HG03066 (cell line): ENCODE measurements at regions not wholly inside any gene's neighbourhood (a gene's known extent, or its start where the extent isn't known, plus 50 kb on each side); places are given as distances from the start of the nearest gene placed in this dataset.
"Not testable (repeated sequence)": the region's sequence is repeated elsewhere in the genome, so short reads cannot be mapped to it uniquely, and the experiment has no call there.

Source experiments
- ATAC-seq: cut with Tn5 transposase; IDR thresholded peaks from one replicate; pipeline ENCODE4 v1.9.1; 2021; ENCODE audit warnings: low read depth; ENCODE audit not compliant: unreplicated experiment

- ATAC-seq, result no peak
These were observed 51.1 kb upstream of the NUDT6 start for GRCh38 chr4:122973465-122973864.

DNA sequence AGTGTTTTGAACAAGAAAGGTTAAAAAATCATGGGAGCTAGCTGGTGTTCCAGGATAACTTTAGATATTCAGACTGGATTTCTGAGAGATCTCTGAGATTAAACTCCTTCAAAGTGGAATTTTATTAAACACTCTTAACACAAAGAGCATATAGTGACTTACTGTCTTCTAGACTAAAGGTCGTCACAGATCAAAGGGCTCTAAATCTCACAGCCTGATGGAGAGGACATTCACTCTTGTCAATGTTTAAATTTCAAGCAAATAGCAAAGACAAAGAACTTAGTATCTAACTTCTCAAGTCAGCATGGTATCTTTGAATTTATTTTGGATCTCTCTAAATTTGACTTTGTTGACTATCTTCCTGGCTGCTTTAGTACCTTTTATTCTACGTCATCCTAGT is 53.7 kb upstream of the NUDT6 start:
- no peak for ATAC-seq

GRCh38 chr4:122977103-122977502 is 54.7 kb upstream of the NUDT6 start:
- ATAC-seq, result no peak

DNA sequence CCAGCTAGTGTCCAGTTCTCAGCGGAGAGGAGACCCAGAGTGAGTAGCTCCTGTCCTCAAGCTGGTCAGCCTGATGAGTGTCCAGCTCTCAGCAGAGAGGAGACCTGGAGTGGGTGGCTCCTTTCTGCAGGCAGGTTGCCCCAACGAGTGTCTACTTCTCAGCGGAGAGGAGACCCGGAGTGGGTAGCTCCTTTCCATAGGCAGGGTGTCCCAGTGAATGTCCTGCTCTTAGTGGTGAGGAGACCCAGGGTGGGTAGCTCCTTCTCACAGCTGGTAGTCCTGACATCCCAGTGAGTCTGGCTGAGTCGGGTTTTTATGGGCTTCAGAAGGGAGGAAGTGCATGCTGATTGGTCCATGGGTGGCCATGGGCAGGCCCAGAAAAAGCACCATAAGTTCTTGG is 55.7 kb upstream of the NUDT6 start:
- ATAC-seq, result no peak

DNA sequence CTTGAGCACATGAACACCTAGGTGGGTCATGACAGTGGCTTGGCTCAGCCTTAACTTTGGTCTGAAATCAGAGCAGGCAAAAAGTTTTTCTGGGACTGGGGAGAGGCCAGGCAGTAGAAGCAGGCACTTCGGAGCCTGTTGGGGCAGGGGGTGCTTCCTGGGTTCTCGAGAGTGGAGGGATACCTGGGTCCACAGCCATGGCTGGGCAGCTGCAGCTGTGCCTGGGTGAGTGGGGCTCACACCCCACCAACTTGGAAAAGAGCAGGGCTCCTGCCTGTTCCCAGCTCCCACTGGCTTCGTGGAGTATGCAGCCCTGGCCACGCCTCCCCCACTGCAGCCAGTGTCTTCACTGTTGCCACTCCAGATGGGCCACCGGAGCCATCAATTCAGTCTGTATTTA is 56.4 kb upstream of the NUDT6 start:
- ATAC-seq, result no peak

- no peak for ATAC-seq
These were observed 58.5 kb upstream of the NUDT6 start for GRCh38 chr4:122980860-122981259.

GRCh38 chr4:122988696-122989095 is 66.3 kb upstream of the NUDT6 start:
- ATAC-seq, result no peak

DNA sequence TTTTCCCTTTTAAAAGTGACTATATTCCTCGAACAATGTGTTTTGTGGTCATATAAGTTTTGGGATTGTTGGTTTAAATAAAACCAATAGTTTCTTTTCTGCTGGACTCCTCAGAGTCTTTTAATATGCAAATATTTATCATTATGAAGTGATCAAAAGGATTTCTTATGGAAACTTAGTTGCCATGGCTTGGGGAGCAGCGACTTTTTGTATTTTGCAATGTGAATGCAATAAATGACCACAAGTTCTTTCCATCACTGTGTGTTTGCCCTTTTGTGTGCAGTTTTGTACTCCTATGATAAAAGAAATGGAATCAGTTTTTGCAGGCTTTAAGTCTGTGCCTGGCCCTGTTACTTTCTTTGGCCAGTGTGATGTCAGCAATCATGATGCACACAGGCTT is 68.5 kb upstream of the NUDT6 start:
- ATAC-seq, result no peak

DNA sequence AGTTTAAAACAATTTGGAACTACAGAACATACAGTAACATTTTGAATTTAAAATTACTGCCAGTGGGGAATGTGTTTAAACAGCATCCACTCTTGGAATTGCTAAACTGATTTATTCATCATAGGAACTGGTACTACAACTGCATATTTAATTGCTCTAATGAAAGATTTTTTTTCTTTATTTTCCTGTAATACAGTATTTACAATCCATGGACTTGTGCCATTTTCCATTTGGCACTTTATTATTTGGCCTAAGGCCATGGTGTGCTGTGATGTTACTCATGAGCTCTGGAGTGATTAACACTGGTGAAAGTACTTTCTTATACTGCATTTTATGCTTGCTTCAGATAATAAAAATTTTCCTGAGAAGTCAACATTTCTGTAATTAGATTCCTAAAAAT is 69.7 kb upstream of the NUDT6 start:
- ATAC-seq, result no peak

- ATAC-seq, result no peak
These were observed 70.2 kb upstream of the NUDT6 start for GRCh38 chr4:122992641-122993040.

GRCh38 chr4:122996350-122996749 is 74.0 kb upstream of the NUDT6 start:
- ATAC-seq, result no peak

DNA sequence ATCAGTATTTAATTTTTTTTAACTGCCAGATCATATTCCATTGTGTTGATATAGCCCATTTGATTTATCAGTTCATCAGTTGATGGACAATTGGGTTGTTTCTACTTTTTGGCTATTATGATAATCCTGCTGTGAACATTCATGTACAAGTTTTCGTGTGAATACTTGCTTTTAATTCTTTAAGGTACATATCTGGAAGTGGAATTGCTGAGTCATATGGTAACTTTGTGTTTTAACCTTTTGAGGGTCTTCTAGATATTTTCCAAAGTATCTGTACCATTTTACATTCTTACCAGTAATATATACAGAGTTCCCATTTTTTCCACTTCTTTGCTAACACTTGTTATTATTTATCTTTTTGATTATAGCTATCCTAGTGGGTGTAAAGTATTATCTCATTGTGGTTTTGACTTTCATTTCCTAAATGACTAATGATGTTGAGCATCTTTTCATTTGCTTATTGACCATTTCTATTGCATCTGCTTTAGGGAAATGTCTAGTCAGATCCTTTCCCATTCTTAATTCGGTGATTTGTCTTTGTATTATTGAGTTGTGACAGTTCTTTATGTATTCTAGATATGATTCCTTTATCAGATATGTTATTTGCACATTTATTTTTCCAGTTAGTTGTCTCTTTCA is 75.2 kb upstream of the NUDT6 start:
- ATAC-seq, result peak; percentile 79

DNA sequence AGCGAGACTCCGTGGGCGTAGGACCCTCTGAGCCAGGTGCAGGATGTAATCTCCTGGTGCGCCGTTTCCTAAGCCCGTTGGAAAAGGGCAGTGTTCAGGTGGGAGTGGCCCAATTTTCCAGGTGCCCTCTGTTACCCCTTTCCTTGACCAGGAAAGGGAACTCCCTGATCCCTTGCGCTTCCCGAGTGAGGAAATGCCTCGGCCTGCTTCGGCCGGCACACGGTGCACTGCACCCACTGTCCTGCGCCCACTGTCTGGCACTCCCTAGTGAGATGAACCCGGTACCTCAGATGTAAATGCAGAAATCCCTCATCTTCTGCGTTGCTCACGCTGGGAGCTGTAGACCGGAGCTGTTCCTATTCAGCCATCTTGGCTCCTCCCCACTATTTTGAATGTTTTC is 81.7 kb upstream of the NUDT6 start:
- ATAC-seq, result not testable (repeated sequence)

- ATAC-seq, result not testable (repeated sequence)
These were observed 82.7 kb upstream of the NUDT6 start for GRCh38 chr4:123005126-123005525.

DNA sequence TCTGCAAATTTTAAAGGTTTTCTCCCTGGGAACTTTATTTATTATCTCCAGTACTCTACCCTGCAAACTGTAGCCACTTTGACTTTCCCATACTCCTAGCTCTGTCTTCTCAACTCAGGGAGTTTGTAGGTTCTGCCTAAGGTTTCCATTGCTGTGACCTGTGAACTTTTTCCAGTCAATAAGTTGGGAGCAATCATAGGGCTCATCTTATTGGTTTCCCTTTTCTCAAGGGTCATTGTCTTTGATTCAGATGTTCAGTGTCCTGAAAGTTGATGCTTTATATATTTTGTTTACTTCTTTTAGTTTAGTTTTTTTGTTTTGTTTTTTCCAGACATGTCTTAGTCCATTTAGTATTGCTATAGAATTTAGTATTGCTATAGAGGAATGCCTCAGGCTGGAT is 85.3 kb upstream of the NUDT6 start:
- no peak for ATAC-seq

GRCh38 chr4:123012416-123012815 is 90.0 kb upstream of the NUDT6 start:
- ATAC-seq, result not testable (repeated sequence)

DNA sequence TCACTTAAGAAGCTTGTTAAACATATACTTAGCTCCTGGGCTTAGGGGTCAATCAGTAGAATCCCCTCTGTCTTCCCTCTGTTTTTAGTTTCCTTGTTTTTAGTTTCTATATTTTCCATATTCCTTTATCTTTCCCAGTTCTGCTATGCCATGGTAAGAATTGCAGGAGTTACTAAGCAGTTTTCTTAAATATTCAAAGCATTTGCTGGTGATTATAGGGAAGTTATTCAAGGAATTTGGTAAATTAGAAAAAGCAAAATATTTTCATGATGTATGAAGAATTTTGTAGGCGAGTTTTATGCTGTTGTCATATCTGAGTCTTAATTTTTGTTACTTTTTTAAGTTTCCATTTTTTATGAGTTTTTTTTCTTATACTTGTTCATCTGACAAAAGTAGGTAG is 91.6 kb upstream of the NUDT6 start:
- no peak for ATAC-seq

DNA sequence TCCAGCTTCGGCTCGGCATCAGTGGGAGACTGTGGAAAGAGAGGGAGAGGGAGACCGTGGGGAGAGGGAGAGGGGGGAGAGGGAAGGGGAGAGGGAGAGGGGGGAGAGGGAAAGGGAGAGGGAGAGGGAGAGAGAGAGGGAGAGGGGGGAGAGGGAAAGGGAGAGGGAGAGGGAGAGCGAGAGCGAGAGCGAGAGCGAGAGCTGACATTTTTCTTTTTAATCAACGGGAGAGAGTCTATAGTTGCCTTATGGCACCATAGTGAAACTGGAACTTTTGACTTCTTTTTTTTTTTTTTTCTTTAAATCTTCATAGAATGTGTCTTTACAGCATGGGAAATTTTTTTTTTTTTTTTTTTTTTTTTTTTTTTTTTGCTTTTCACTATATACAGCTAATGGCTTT is 94.7 kb upstream of the NUDT6 start:
- no peak for ATAC-seq

- no peak for ATAC-seq
These were observed 95.4 kb upstream of the NUDT6 start for GRCh38 chr4:123017636-123018395.

- ATAC-seq, result no peak
These were observed 96.0 kb upstream of the NUDT6 start for GRCh38 chr4:123018396-123018775.

DNA sequence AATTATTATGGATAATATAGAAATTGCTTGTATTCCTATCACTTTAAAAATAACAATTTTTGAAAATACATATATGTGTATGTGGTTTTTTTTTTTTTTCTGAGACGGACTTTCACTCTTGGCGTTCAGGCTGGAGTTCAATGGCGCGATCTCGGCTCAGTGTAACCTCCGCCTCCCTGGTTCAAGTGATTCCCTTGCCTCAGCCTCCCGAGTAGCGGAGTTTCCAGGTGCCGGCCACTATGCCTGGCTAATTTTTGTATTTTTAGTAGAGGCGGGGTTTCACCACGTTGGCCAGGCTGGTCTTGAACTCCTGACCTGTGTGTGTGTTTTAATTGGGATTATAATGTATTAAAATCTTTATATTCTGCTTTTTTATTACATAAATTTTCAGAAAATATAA is 97.9 kb upstream of the NUDT6 start:
- no peak for ATAC-seq

- no peak for ATAC-seq
These were observed 101.2 kb upstream of the NUDT6 start for GRCh38 chr4:123023647-123024046.
